ENCODE measurements at regions not wholly inside any gene's neighbourhood (a gene's known extent, or its start where the extent isn't known, plus 50 kb on each side); places are given as distances from the start of the nearest gene placed in this dataset.

GRCh38 chr16:54362591-54363206, 76.1 kb upstream of the IRX3 start:
- Histone ChIP-seq H3K4me1 (ENCODE audit: insufficient read depth, low read length) (peaks cover 23% of the 10 kb centered on the region), H3K27me3 (ENCODE audit: insufficient read depth, low read length) (no peaks in the 10 kb centered on the region), H3K36me3 (ENCODE audit: insufficient read depth, low read length) (no peaks in the 10 kb centered on the region), H2AFZ (ENCODE audit: low read depth, low read length) (no peak overlapping the region), H3K9me3 (ENCODE audit: low read length) (no peaks in the 10 kb centered on the region), H3K4me3 (ENCODE audit: low read length) (no peak overlapping the region)

GRCh38 chr16:54361246-54361645, 74.7 kb upstream of the IRX3 start:
- Histone ChIP-seq H3K36me3 (ENCODE audit: insufficient read depth, low read length) (no peaks in the 10 kb centered on the region), H3K4me3 (ENCODE audit: low read length) (no peak overlapping the region), H3K27me3 (ENCODE audit: insufficient read depth, low read length) (no peaks in the 10 kb centered on the region), H3K4me1 (ENCODE audit: insufficient read depth, low read length) (peaks cover 23% of the 10 kb centered on the region), H3K9me3 (ENCODE audit: low read length) (peaks cover under 1% of the 10 kb centered on the region), H2AFZ (ENCODE audit: low read depth, low read length) (no peak overlapping the region)

- Histone ChIP-seq H3K36me3 (ENCODE audit: insufficient read depth, low read length) (no peaks in the 10 kb centered on the region), H3K27me3 (ENCODE audit: insufficient read depth, low read length) (no peaks in the 10 kb centered on the region), H2AFZ (ENCODE audit: low read depth, low read length) (no peak overlapping the region), H3K4me3 (ENCODE audit: low read length) (no peak overlapping the region), H3K4me1 (ENCODE audit: insufficient read depth, low read length) (peaks cover 23% of the 10 kb centered on the region), H3K9me3 (ENCODE audit: low read length) (peaks cover 2% of the 10 kb centered on the region)
These were observed 74.1 kb upstream of the IRX3 start for GRCh38 chr16:54360681-54361080.

GRCh38 chr16:54359555-54359954, 73.0 kb upstream of the IRX3 start:
- Histone ChIP-seq H3K27me3 (ENCODE audit: insufficient read depth, low read length) (no peaks in the 10 kb centered on the region), H3K4me1 (ENCODE audit: insufficient read depth, low read length) (peaks cover 23% of the 10 kb centered on the region), H3K9me3 (ENCODE audit: low read length) (peaks cover 2% of the 10 kb centered on the region), H2AFZ (ENCODE audit: low read depth, low read length) (no peak overlapping the region), H3K4me3 (ENCODE audit: low read length) (no peak overlapping the region), H3K36me3 (ENCODE audit: insufficient read depth, low read length) (no peaks in the 10 kb centered on the region)

GRCh38 chr16:54359081-54359480, 72.5 kb upstream of the IRX3 start:
- no peak overlapping the region for H2AFZ ChIP-seq (ENCODE audit: low read depth, low read length)
- no peaks in the 10 kb centered on the region for H3K36me3 ChIP-seq (ENCODE audit: insufficient read depth, low read length)
- H3K4me1 ChIP-seq (ENCODE audit: insufficient read depth, low read length), result peaks cover 23% of the 10 kb centered on the region
- H3K9me3 ChIP-seq (ENCODE audit: low read length), result peaks cover 2% of the 10 kb centered on the region
- no peaks in the 10 kb centered on the region for H3K27me3 ChIP-seq (ENCODE audit: insufficient read depth, low read length)
- no peak overlapping the region for H3K4me3 ChIP-seq (ENCODE audit: low read length)

GRCh38 chr16:54356391-54356790, 69.8 kb upstream of the IRX3 start:
- H3K9me3 ChIP-seq (ENCODE audit: low read length), result peaks cover 2% of the 10 kb centered on the region
- no peak overlapping the region for H2AFZ ChIP-seq (ENCODE audit: low read depth, low read length)
- H3K36me3 ChIP-seq (ENCODE audit: insufficient read depth, low read length), result no peaks in the 10 kb centered on the region
- no peaks in the 10 kb centered on the region for H3K27me3 ChIP-seq (ENCODE audit: insufficient read depth, low read length)
- H3K4me3 ChIP-seq (ENCODE audit: low read length), result no peak overlapping the region
- peaks cover 11% of the 10 kb centered on the region for H3K4me1 ChIP-seq (ENCODE audit: insufficient read depth, low read length)

GRCh38 chr16:54355251-54355650, 68.7 kb upstream of the IRX3 start:
- Histone ChIP-seq H2AFZ (ENCODE audit: low read depth, low read length) (no peak overlapping the region), H3K27me3 (ENCODE audit: insufficient read depth, low read length) (no peaks in the 10 kb centered on the region), H3K4me3 (ENCODE audit: low read length) (no peak overlapping the region), H3K36me3 (ENCODE audit: insufficient read depth, low read length) (no peaks in the 10 kb centered on the region), H3K4me1 (ENCODE audit: insufficient read depth, low read length) (peaks cover 4% of the 10 kb centered on the region), H3K9me3 (ENCODE audit: low read length) (peaks cover 3% of the 10 kb centered on the region)

- Histone ChIP-seq H3K9me3 (ENCODE audit: low read length) (peaks cover 5% of the 10 kb centered on the region), H3K4me1 (ENCODE audit: insufficient read depth, low read length) (no peaks in the 10 kb centered on the region), H3K4me3 (ENCODE audit: low read length) (no peak overlapping the region), H2AFZ (ENCODE audit: low read depth, low read length) (no peak overlapping the region), H3K27me3 (ENCODE audit: insufficient read depth, low read length) (no peaks in the 10 kb centered on the region), H3K36me3 (ENCODE audit: insufficient read depth, low read length) (no peaks in the 10 kb centered on the region)
These were observed 66.5 kb upstream of the IRX3 start for GRCh38 chr16:54353097-54353496.

GRCh38 chr16:54351171-54351570, 64.6 kb upstream of the IRX3 start:
- Histone ChIP-seq H3K4me3 (ENCODE audit: low read length) (no peak overlapping the region), H3K4me1 (ENCODE audit: insufficient read depth, low read length) (no peaks in the 10 kb centered on the region), H3K9me3 (ENCODE audit: low read length) (peaks cover 9% of the 10 kb centered on the region), H3K36me3 (ENCODE audit: insufficient read depth, low read length) (no peaks in the 10 kb centered on the region), H2AFZ (ENCODE audit: low read depth, low read length) (no peak overlapping the region), H3K27me3 (ENCODE audit: insufficient read depth, low read length) (no peaks in the 10 kb centered on the region)

DNA sequence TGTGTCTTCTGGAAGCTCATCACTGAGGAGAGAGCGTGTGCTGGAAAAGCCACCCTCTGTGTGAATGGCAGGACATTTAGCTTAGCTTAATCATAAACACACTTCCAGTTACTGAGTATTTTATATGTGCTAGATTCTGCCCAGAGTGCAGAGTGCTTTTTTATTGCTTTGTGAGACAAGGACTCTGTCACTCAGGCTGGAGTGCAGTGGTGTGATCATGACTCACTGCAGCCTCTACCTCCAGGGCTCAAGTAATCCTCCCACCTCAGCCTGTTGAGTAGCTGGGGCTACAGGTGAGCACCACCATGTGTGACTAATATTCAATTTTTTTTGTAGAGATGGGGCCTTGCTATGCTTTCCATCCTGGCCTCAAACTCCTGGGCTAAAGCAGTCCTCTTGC, 61.4 kb upstream of the IRX3 start:
- peaks cover 8% of the 10 kb centered on the region for H3K9me3 ChIP-seq (ENCODE audit: low read length)
- no peak overlapping the region for H3K4me3 ChIP-seq (ENCODE audit: low read length)
- H2AFZ ChIP-seq (ENCODE audit: low read depth, low read length), result no peak overlapping the region
- no peaks in the 10 kb centered on the region for H3K27me3 ChIP-seq (ENCODE audit: insufficient read depth, low read length)
- peaks cover 6% of the 10 kb centered on the region for H3K4me1 ChIP-seq (ENCODE audit: insufficient read depth, low read length)
- H3K36me3 ChIP-seq (ENCODE audit: insufficient read depth, low read length), result no peaks in the 10 kb centered on the region

DNA sequence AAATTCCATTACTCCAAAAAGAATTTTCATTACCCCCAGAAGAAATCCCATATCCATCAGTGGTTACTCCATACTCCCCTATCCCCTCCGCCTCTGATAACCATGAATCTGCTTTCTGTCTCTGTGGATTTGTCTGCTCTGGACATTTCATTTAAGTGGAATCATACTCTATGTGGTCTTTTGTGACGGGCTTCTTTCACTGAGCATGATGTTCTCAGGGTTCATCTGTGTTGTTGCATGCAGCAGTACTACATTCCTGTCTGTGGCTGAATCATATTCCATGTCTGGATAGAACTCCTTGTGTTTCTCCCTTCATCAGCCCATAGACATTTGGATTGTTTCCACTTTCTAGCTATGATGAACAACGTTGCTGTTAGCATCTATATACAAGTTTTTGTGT, 59.5 kb upstream of the IRX3 start:
- Histone ChIP-seq H3K27me3 (ENCODE audit: insufficient read depth, low read length) (no peaks in the 10 kb centered on the region), H2AFZ (ENCODE audit: low read depth, low read length) (no peak overlapping the region)

GRCh38 chr16:54344646-54345630, 58.4 kb upstream of the IRX3 start:
- Histone ChIP-seq H3K4me3 (ENCODE audit: low read length) (no peak overlapping the region), H3K9me3 (ENCODE audit: low read length) (peaks cover 8% of the 10 kb centered on the region), H3K36me3 (ENCODE audit: insufficient read depth, low read length) (no peaks in the 10 kb centered on the region), H3K4me1 (ENCODE audit: insufficient read depth, low read length) (peaks cover 6% of the 10 kb centered on the region), H2AFZ (ENCODE audit: low read depth, low read length) (no peak overlapping the region), H3K27me3 (ENCODE audit: insufficient read depth, low read length) (no peaks in the 10 kb centered on the region)

More for the DNA sequence above, 59.5 kb upstream of the IRX3 start:
- Histone ChIP-seq H3K4me1 (ENCODE audit: insufficient read depth, low read length) (peaks cover 6% of the 10 kb centered on the region), H3K36me3 (ENCODE audit: insufficient read depth, low read length) (no peaks in the 10 kb centered on the region), H3K9me3 (ENCODE audit: low read length) (peaks cover 10% of the 10 kb centered on the region), H3K4me3 (ENCODE audit: low read length) (no peak overlapping the region)

- Histone ChIP-seq H3K27me3 (ENCODE audit: insufficient read depth, low read length) (no peaks in the 10 kb centered on the region), H3K4me1 (ENCODE audit: insufficient read depth, low read length) (peaks cover 6% of the 10 kb centered on the region), H3K4me3 (ENCODE audit: low read length) (no peak overlapping the region), H3K36me3 (ENCODE audit: insufficient read depth, low read length) (no peaks in the 10 kb centered on the region), H2AFZ (ENCODE audit: low read depth, low read length) (no peak overlapping the region), H3K9me3 (ENCODE audit: low read length) (peaks cover 8% of the 10 kb centered on the region)
These were observed 56.4 kb upstream of the IRX3 start for GRCh38 chr16:54342966-54343365.
